Activated naive CD4-positive, alpha-beta T cell treated with anti-CD3 and anti-CD28 coated beads, Interleukin-2, amount 50 U/mL, for 72 hours (primary cell): ENCODE measurements at regions not wholly inside any gene's neighbourhood (a gene's known extent, or its start where the extent isn't known, plus 50 kb on each side); places are given as distances from the start of the nearest gene placed in this dataset.
"Not testable (repeated sequence)": the region's sequence is repeated elsewhere in the genome, so short reads cannot be mapped to it uniquely, and the experiment has no call there.

Experiments used
- ATAC-seq, 2 donors: fragments of 150-1000 bp; cut with Tn5 transposase; 2 replicates each; pipeline ENCODE4 v1.10.0; 2021; ENCODE audit warnings: mild to moderate bottlenecking in 2 of 2, moderate library complexity in 2 of 2
- DNase-seq, 2 donors: peaks; one replicate each; pipeline ENCODE4 v3.0.0; 2021 to 2022; ENCODE audit warnings: low spot score in 2 of 2
- H3K27ac Mint-ChIP-seq, 2 donors: one replicate each; pipeline ENCODE4 v1.8.0; 2022; ENCODE audit warnings: mild to moderate bottlenecking in 2 of 2, mixed read lengths in 2 of 2
- H3K36me3 Mint-ChIP-seq, 2 donors: one replicate each; pipeline ENCODE4 v1.8.0; 2022; ENCODE audit warnings: mixed read lengths in 2 of 2
- H3K9me3 Mint-ChIP-seq, 2 donors: one replicate each; pipeline ENCODE4 v1.8.0; 2022; ENCODE audit warnings: mixed read lengths in 2 of 2

GRCh38 chrX:18102006-18102405 is 118.7 kb downstream of the BEND2 start:
- DNase-seq (no peak), ATAC-seq (no peak)
- H3K27ac Mint-ChIP-seq, result no peak overlapping the region
- H3K9me3 Mint-ChIP-seq, result no peaks in the 10 kb centered on the region
- H3K36me3 Mint-ChIP-seq, result no peaks in the 10 kb centered on the region

- Mint-ChIP-seq H3K9me3 (no peaks in the 10 kb centered on the region), H3K27ac (no peak overlapping the region), H3K36me3 (no peaks in the 10 kb centered on the region)
- DNase-seq (no peak), ATAC-seq (no peak)
These were observed 119.6 kb downstream of the BEND2 start for GRCh38 chrX:18101087-18101486.

DNA sequence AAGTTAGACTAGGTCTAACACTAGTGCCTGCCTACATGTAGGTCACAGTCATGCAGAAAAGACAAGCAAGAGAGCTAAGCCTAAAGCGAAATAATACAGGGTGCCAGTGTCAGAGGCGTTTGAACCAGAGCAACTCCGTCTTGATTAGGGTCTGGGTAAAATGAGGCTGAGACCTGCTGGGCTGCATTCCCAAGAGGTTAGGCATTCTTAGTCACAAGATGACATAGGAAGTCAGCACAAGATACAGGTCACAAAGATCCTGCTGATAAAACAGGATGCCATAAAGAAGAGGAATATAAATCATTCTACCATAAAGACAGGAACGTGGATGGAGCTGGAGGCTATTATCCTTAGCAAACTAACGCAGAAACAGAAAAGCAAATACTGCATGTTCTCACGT is 120.9 kb downstream of the BEND2 start:
- Mint-ChIP-seq H3K9me3 (no peaks in the 10 kb centered on the region), H3K36me3 (no peaks in the 10 kb centered on the region), H3K27ac (no peak overlapping the region)
- no peak for DNase-seq
- no peak for ATAC-seq

- H3K36me3 Mint-ChIP-seq, result no peaks in the 10 kb centered on the region
- no peak overlapping the region for H3K27ac Mint-ChIP-seq
- H3K9me3 Mint-ChIP-seq, result no peaks in the 10 kb centered on the region
- no peak for ATAC-seq
- DNase-seq, result no peak
These were observed 121.9 kb downstream of the BEND2 start for GRCh38 chrX:18098763-18099162.

- DNase-seq (no peak), ATAC-seq (no peak)
- H3K9me3 Mint-ChIP-seq, result no peaks in the 10 kb centered on the region
- H3K36me3 Mint-ChIP-seq, result no peaks in the 10 kb centered on the region
- H3K27ac Mint-ChIP-seq, result no peak overlapping the region
These were observed 144.3 kb downstream of the BEND2 start for GRCh38 chrX:18076434-18076833.

DNA sequence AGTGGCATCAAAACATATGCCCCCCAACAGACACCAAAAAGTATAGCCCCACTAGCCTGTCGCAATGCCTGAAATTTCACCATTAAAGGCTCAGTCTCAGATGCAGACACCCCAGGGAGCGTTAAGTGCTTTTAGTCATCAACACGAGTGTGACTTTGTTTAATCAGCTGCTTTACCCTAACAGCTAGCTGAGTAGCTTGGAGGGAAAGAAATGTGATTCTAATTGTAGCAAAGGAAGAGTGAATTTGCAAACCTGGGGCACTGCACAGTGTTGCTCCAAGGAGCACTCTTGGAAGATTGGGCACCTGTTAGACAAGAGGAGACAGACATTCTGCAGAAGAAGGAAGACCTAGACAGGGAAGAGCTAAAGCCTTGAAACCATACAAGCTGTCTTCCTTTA is 145.1 kb downstream of the BEND2 start:
- DNase-seq (no peak), ATAC-seq (no peak)
- no peaks in the 10 kb centered on the region for H3K36me3 Mint-ChIP-seq
- H3K27ac Mint-ChIP-seq, result no peak overlapping the region
- H3K9me3 Mint-ChIP-seq, result no peaks in the 10 kb centered on the region

GRCh38 chrX:18068045-18068444 is 152.6 kb downstream of the BEND2 start:
- H3K36me3 Mint-ChIP-seq, result not testable (repeated sequence)

DNA sequence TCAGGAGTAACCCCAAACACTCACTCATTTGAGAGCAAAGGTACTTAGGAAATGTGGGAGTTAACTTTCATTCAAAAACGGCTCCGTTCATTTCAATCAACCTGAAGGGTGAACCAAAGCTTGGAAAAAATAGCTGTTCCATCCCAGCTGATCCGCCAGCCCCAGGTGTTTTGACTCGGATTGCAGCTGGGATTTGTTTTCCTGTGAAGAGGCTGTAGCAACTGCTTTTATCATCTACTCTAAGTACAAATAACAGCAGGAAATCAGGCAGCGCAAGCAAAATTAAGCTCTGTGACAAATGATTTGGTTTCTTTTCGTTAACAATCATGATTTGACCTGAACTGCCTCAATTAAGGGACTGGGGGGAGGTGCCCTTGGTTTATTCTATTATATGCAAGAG is 154.7 kb downstream of the BEND2 start:
- H3K27ac Mint-ChIP-seq, result no peak overlapping the region
- H3K36me3 Mint-ChIP-seq, result no peaks in the 10 kb centered on the region
- DNase-seq (no peak), ATAC-seq (no peak)
- no peaks in the 10 kb centered on the region for H3K9me3 Mint-ChIP-seq

More at GRCh38 chrX:18068045-18068444, 152.6 kb downstream of the BEND2 start:
- not testable (repeated sequence) for ATAC-seq, H3K9me3 Mint-ChIP-seq, H3K27ac Mint-ChIP-seq, DNase-seq

DNA sequence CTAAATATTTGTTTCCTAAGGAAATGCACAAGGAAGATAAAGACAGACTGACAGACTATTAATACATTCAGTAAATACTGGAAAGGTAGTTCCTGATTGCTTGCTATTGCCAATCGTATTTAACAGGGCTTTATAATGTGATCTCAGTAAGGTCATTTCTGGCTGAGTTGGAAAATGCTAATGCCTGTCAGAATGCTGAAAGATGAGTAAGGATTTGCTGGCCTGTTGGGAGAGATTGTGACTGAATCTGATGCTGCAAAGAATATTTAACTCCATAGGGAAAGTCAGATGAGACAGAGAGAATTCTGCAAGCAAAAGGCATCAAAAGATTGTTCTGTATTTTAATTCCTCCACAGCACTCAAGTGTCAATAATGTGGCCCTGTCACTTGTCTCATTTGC is 169.0 kb downstream of the BEND2 start:
- peak overlapping the region in 1 of 2 donors; percentile 65 for H3K27ac Mint-ChIP-seq
- H3K36me3 Mint-ChIP-seq, result peaks cover 0 to 8% of the 10 kb centered on the region in 2 donors
- ATAC-seq (no peak), DNase-seq (no peak)
- H3K9me3 Mint-ChIP-seq, result no peaks in the 10 kb centered on the region

- H3K9me3 Mint-ChIP-seq, result no peaks in the 10 kb centered on the region
- no peak overlapping the region for H3K27ac Mint-ChIP-seq
- peak in 1 of 2 donors; percentile 20 for ATAC-seq
- no peak for DNase-seq
- H3K36me3 Mint-ChIP-seq, result peaks cover 0 to 8% of the 10 kb centered on the region in 2 donors
These were observed 173.2 kb downstream of the BEND2 start for GRCh38 chrX:18047491-18047890.

DNA sequence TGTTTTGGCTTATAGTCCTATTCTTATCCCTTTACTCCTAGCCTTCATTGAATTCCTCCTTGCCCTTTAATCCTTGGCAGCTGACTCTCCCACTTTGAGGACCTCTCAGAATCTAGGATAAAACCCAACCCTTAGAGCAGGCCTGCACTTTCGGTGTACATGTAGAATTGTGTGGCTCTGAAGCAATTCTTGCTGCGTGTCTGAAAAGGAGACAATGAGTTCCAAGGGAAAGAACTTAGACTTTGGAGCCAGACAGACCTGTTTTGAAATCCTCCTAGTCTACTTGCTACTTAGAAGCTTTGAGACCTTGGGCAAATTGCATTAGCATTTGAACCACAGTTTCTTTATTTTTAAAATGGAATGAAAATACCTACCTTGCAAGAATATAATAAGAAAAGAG is 175.2 kb downstream of the BEND2 start:
- ATAC-seq (no peak), DNase-seq (no peak)
- no peak overlapping the region for H3K27ac Mint-ChIP-seq
- H3K9me3 Mint-ChIP-seq, result no peaks in the 10 kb centered on the region
- peaks cover 0 to 5% of the 10 kb centered on the region in 2 donors for H3K36me3 Mint-ChIP-seq

DNA sequence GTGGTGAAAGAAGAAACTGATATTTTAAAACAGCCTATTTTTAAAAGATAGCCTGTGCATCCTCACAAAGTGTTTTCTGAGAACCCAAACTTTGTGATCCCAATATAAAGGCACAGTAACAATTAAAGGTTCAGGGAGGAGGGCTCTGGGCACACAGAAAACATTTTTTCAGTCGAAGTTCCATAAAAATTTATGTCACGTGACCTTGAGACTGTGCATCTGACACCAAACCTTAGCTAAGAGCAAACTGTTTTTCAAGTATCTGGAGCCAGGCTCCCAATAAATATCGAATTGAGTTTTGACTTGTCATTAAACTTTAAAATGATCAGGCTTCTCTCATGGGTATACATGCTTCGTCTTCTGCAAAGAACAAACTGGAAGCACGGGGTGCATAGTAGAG is 177.9 kb downstream of the BEND2 start:
- ATAC-seq (no peak), DNase-seq (no peak)
- Mint-ChIP-seq H3K36me3 (no peaks in the 10 kb centered on the region), H3K27ac (no peak overlapping the region), H3K9me3 (no peaks in the 10 kb centered on the region)

GRCh38 chrX:18041656-18042055 is 179.0 kb downstream of the BEND2 start:
- Mint-ChIP-seq H3K27ac (no peak overlapping the region), H3K9me3 (no peaks in the 10 kb centered on the region), H3K36me3 (no peaks in the 10 kb centered on the region)
- peak; percentile 36 to 56 for ATAC-seq
- DNase-seq, result no peak

DNA sequence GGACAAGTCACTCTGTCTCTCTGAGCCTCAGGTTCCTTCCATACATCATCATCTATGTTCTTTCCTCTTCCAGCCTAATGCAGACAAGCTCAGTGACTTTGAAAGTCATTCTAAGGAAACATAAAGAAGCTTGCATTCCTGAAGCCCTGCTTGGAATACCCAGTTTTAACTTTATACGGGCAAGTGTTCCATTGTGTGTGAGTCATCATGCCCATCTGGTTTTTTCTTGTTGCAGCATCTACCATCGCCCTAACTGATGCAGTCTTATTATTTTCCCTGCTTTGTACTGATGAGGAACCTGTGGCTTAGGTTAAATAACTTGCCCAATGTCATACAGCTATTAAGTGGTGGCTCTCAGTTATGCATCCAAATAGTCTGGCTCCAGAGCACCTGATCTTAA is 177.9 kb upstream of the RAI2 start:
- H3K27ac Mint-ChIP-seq, result no peak overlapping the region
- no peaks in the 10 kb centered on the region for H3K9me3 Mint-ChIP-seq
- no peaks in the 10 kb centered on the region for H3K36me3 Mint-ChIP-seq
- ATAC-seq (no peak), DNase-seq (no peak)

DNA sequence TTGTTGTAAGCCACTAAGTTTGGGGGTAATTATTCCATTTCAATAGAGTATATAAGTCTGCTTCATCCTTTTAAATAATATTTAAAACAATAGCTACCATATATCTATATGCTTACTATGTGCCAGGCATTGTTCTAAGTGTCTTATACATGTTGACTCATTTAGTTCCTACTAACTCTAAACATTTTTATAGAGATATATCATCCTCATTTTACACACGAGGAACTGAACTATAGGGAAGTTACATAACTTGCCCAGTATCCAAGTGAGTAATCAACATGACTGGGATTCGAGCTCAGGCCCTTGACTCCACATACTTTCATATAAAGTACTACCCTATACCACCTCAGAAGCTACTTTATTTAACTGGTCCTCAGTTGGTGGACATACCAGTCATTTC is 175.3 kb upstream of the RAI2 start:
- no peak overlapping the region for H3K27ac Mint-ChIP-seq
- ATAC-seq (no peak), DNase-seq (no peak)
- no peaks in the 10 kb centered on the region for H3K36me3 Mint-ChIP-seq
- H3K9me3 Mint-ChIP-seq, result no peaks in the 10 kb centered on the region

- Mint-ChIP-seq H3K27ac (no peak overlapping the region), H3K36me3 (no peaks in the 10 kb centered on the region), H3K9me3 (no peaks in the 10 kb centered on the region)
- DNase-seq (no peak), ATAC-seq (no peak)
These were observed 173.8 kb upstream of the RAI2 start for GRCh38 chrX:18034945-18035344.

- Mint-ChIP-seq H3K27ac (no peak overlapping the region), H3K9me3 (no peaks in the 10 kb centered on the region), H3K36me3 (no peaks in the 10 kb centered on the region)
- no peak for ATAC-seq
- DNase-seq, result no peak
These were observed 173.4 kb upstream of the RAI2 start for GRCh38 chrX:18034504-18034903.

DNA sequence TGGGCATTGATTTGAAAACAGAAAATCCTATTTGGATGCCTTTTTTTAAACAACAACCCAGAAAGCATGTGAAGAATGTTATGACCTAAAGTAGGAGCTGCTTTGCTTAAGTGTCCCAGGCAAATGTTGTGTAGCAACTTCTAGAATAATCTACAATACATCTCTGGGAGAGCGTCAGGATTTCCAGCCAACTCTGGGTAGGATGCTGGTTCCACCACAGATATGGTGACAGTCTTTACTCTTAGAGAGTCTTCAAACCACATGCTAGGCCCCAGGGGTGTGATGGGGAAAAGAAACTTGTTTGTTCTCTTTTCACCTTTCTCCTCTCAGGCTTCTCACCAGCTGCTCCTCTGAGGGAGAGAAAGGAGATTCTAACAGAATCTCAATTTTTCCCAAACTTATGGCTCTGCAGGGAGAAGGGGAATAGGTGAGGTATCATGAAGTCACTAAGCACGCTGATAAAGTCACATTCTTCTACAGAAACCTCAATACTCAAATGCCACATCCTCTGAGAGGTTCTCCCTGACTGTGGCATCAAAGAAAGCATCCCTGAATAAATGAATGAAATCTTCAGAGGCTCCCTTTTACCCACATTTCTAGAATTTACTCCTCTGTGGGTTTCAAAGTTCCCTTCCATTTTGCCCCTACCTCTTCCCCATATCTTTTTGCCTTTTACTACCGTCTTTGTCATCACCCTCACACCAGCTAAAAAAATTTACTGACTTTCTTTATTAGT is 171.6 kb upstream of the RAI2 start:
- no peaks in the 10 kb centered on the region for H3K36me3 Mint-ChIP-seq
- no peaks in the 10 kb centered on the region for H3K9me3 Mint-ChIP-seq
- ATAC-seq, result peak; percentile 48 to 85

More for the DNA sequence above, 171.6 kb upstream of the RAI2 start:
- no peak overlapping the region for H3K27ac Mint-ChIP-seq
- DNase-seq, result no peak
